ENCODE measurements at regions not wholly inside any gene's neighbourhood (a gene's known extent, or its start where the extent isn't known, plus 50 kb on each side); places are given as distances from the start of the nearest gene placed in this dataset.
"Not testable (repeated sequence)": the region's sequence is repeated elsewhere in the genome, so short reads cannot be mapped to it uniquely, and the experiment has no call there.

- no peak for DNase-seq
Measured at GRCh38 chr13:112194579-112194978, 127.6 kb downstream of the SOX1 start.

DNA sequence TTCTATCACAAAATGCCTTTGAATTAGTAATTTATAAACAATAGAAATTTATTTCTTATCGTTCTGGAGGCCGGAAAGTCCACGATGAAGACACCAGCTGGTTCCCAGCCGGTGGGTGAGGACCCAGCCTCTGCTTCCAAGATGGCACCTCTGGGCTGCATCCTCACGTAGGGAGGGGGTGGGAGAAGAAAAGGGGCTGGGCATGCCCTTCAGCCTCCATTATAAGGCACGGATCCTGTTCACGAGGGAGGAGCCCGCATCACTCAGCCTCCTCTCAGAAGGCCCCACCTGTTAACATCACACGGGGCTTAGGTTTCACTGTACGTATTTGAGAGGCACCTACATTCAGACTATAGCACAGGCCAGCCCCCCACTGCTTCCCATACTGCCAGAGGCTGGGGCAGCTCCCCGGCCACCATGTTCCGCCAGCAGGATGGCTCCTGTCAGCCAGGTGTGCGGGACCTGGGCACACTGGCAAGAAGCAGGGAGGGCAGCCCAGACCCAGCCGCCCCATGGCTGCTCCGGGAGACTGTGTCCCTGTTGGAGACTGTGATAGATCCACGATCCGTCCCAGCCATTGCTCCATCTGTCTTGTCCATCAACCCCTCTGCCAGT is 131.6 kb downstream of the SOX1 start:
- DNase-seq = peak; percentile 41

DNA sequence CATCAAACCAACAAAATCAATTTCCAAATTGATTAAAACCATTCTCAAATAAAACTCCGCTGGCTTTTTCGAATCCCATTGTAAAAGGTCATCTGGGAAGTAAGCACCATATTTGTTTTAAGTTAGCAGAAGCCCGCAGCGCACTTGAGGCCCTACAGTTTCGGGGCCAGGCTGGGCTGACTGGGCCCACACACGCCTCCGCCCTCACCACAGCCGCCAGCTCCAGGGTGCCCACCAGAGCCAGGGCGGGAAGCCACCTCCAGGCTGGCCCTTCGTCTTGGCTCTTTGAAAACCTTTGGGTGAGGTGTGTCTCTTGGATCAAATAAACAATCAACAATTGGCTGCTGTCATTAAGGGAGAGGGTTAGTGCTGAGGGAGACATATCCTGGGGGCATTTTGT is 133.3 kb downstream of the SOX1 start:
- peak; percentile 27 for DNase-seq

DNA sequence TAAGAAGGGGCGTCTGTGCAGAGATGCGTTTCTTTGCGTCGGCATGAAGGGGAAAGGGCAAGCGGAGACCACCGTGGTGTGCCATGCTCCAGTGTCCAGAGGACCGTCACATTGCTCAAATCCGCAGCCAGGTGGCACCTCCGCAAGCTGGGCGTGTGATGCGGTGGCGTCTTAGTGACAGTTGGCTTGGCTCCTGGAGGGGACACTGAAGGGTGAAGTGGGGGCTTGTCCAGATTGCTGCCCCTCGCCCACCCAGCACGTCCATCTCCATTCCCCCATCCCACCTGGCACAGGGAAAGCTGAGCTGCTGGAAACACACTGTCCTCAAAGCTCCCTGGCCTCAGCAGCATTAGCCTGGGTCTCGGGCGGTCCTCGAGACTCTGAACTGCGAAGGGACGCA is 135.3 kb downstream of the SOX1 start:
- DNase-seq = peak; percentile 45

- DNase-seq = no peak
Measured at GRCh38 chr13:112202966-112203365, 136.0 kb downstream of the SOX1 start.

DNA sequence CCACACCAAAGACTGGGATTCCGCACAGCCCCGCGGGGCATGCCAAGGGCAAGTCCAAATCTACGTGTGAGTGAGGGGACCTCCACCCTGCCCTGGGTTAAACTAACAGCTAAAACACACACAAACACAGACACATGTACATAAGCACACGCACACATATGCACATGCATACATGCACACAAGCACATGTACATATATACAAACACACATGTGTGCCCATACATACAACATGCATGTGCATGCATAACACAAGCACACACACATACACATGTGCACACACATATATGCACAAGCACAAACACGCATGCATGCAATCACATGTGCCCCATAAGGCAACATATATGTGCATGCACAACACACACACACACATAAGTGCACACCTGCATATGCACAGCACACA is 136.7 kb downstream of the SOX1 start:
- peak; percentile 18 for DNase-seq

- DNase-seq = peak; percentile 81
Measured at GRCh38 chr13:112204346-112205327, 137.7 kb downstream of the SOX1 start.

GRCh38 chr13:112205990-112206389 is 139.0 kb downstream of the SOX1 start:
- DNase-seq = no peak

- no peak for DNase-seq
Measured at GRCh38 chr13:112207129-112207528, 140.2 kb downstream of the SOX1 start.

DNA sequence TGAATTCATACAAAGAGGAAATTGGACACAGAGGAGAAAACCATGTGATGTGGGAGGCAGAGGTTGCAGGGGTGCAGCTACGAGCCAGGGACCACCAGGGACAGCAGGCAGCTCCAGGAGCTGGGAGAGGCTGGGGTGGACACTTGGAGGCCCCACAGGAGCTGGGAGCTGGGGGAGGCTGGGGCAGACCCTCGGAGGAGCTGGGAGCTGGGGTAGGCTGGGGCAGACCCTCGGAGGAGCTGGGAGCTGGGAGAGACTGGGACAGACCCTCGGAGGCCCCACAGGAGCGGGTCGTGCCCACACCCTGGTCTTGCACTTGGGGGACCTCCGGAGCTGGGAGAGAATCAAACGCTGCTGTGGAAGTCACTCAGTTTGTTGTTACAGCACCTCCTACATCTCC is 141.7 kb downstream of the SOX1 start:
- DNase-seq = peak; percentile 47

- peak; percentile 31 for DNase-seq
Measured at GRCh38 chr13:112209266-112209665, 142.3 kb downstream of the SOX1 start.

- no peak for DNase-seq
Measured at GRCh38 chr13:112209711-112210110, 142.8 kb downstream of the SOX1 start.

GRCh38 chr13:112210371-112210770 is 143.4 kb downstream of the SOX1 start:
- DNase-seq = peak; percentile 77

DNA sequence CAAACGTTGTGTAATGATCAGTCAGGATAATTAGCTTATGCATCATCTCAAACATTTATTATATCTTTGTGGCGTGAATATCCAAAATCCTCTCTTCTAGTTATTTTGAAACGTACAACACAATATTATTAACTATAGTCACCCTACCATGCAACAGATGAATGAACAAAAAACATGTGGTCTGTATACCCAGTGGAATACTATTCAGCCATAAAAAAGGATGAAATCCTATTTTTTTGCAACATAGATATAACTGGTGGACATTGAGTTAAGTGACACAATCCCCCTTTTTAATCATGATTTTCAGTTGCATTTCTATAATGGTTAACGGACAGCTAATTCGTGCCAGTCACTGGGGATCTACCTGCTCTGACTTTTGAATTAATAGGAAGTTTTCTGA is 145.6 kb downstream of the SOX1 start:
- DNase-seq = no peak

- no peak for DNase-seq
Measured at GRCh38 chr13:112213467-112214255, 146.7 kb downstream of the SOX1 start.

- DNase-seq = no peak
Measured at GRCh38 chr13:112215871-112216270, 148.9 kb downstream of the SOX1 start.

- no peak for DNase-seq
Measured at GRCh38 chr13:112217431-112217830, 150.5 kb downstream of the SOX1 start.

DNA sequence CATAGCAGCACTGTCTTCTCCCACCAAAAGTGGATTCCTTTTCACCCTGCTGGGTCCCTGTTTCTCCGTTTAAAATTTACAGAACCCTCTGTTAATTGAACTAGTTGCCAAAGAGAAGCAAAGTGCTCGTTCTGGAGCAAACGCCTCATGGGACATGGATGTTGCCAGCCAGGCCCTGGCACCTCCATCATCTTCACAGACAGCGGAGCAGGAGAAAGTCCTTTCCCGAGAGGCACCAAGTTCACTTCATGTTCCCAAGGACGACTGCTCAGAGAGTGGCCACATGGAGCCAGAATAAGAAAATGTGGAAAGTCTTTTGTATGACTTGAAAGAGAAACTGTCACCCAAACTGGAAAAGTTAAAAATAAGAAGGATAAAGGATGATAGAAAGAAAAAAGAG is 151.5 kb downstream of the SOX1 start:
- DNase-seq = no peak

DNA sequence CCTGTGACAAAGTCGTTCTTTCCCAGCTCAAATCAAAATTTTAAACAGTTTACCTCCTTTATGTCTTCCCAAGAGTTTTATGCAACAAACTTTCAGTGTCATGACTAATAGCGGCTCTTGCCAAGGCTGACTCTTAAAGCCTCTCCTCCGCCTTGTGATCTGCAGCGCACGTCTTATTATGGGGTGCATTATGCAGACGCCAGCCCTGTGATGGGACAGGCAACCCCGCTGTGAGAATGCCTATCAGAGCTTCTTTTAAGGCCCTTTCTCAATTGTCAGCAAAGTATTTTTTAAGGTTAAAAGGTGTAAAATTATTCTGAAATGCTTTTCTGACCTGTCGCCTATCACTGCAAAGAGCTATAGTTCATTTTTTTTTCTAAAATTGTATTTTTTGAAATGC is 152.8 kb downstream of the SOX1 start:
- no peak for DNase-seq

- no peak for DNase-seq
Measured at GRCh38 chr13:112220296-112220875, 153.4 kb downstream of the SOX1 start.

DNA sequence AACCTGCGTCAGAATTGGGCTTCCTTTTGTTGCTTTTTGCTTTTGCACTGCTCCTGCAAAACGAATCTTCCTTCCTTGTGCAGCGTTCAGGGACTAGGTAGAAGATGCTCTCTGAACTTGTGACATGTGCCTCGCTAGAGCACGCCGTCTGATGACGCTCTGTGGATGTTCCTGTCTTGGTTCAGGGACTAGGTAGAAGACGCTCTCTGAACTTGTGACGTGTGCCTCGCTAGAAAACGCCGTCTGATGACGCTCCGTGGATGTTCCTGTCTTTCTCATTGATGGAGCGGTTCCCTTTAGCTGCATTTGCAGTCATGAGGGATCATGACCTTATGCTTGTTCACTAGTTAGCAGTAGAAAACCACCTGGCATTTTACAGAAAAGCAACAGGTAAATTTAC is 154.0 kb downstream of the SOX1 start:
- DNase-seq = no peak

GRCh38 chr13:112222971-112223370 is 153.2 kb upstream of the SPACA7 start:
- no peak for DNase-seq

- DNase-seq = not testable (repeated sequence)
Measured at GRCh38 chr13:112223929-112224328, 152.2 kb upstream of the SPACA7 start.

Measured in islet precursor cell (in vitro differentiated cells).